Astrocyte of the cerebellum (primary cell): ENCODE measurements at regions not wholly inside any gene's neighbourhood (a gene's known extent, or its start where the extent isn't known, plus 50 kb on each side); places are given as distances from the start of the nearest gene placed in this dataset.

Experiments used
- DNase-seq: peaks from one replicate; pipeline ENCODE4 v3.0.0-alpha.2; 2011; ENCODE audit warnings: low read depth
- H3K4me3 ChIP-seq: 2 replicates; pipeline ENCODE4 v1.5.1; 2011; ENCODE audit warnings: mild to moderate bottlenecking, low read depth, low read length, moderate library complexity
- CTCF ChIP-seq: IDR thresholded peaks from 2 replicates; pipeline ENCODE4 v1.5.1; 2012; ENCODE audit warnings: low read length, low read depth, moderate library complexity, mild to moderate bottlenecking; ENCODE audit errors: missing control alignments
- in situ Hi-C: cut with HindIII; loops from 2 replicates; pipeline ENCODE4 v1.10.0; 2017; ENCODE audit warnings: low sequenced_read_pairs

GRCh38 chr15:31782016-31782783 lies 248.1 kb upstream of the CHRNA7 start:
- no peak for TF ChIP-seq CTCF
- no peak for DNase-seq
- H3K4me3 ChIP-seq, result no peak overlapping the region
- in situ Hi-C loops, result no loop called here

GRCh38 chr15:31782951-31783350 lies 247.4 kb upstream of the CHRNA7 start:
- TF ChIP-seq CTCF, result no peak
- in situ Hi-C loops, result no loop called here
- H3K4me3 ChIP-seq, result no peak overlapping the region
- DNase-seq, result no peak

- H3K4me3 ChIP-seq, result no peak overlapping the region
- in situ Hi-C loops, result no loop called here
- no peak for DNase-seq
- TF ChIP-seq CTCF, result no peak
These were observed 244.0 kb upstream of the CHRNA7 start for GRCh38 chr15:31786360-31786759.

- in situ Hi-C loops, result no loop called here
- DNase-seq, result no peak
- H3K4me3 ChIP-seq, result no peak overlapping the region
- no peak for TF ChIP-seq CTCF
These were observed 242.2 kb upstream of the CHRNA7 start for GRCh38 chr15:31788104-31788503.

DNA sequence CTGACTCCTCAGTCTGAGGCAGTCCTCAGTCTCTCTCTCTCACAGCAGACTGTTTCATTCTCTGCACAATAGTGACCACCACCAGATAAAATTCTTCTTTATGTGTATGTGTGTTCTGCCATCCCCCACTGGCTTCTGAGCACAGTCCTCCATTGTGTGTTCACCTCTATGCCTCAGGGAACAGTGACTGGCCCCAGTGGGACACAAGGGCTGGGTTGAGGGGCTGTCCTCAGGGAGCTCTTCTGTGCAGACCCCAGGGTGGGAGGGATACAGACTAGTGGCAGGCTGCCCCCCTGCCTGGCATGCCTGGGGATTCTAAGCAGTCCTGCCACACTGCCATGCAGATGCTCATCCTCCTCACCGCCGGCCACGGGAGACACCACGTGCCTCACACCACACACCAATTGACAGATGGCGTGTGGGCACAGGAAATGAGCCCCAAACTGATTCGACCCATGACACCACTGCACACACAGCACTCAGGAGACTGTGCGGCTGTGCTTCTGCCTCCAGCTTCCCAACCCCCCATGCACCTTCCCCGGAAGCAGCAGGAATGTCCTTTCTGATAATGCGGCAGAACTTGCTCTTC lies 237.6 kb upstream of the CHRNA7 start:
- no peak for TF ChIP-seq CTCF
- DNase-seq, result no peak
- no peak overlapping the region for H3K4me3 ChIP-seq
- in situ Hi-C loops, result no loop called here

DNA sequence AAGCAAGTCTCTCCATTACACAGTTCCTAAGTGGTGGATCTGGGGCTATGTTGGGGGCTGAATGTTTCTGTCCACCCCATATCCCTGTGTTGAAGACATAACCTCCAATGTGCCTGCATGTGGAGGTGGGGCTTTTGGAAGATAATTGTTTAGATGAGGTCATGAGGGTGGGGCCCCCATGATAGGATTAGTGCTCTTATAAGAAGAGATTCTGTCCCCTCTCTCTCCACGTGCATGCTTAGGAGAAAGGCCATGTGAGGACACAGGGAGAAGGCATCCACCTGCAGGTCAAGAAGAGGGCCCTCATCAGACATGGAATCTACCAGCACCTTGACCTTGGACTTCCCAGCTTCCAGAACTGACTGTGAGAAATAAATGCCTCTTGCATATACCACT lies 231.0 kb upstream of the CHRNA7 start:
- no peak for DNase-seq
- H3K4me3 ChIP-seq, result no peak overlapping the region
- TF ChIP-seq CTCF, result no peak
- in situ Hi-C loops, result no loop called here
